Activated CD4-positive, alpha-beta T cell treated with anti-CD3 and anti-CD28 coated beads, Interleukin-10, Interleukin-2, amounts not matched to agents 100 ng/mL and 50 ng/mL, durations not matched to agents 16 hours and 8 hours (primary cell): ENCODE measurements at regions not wholly inside any gene's neighbourhood (a gene's known extent, or its start where the extent isn't known, plus 50 kb on each side); places are given as distances from the start of the nearest gene placed in this dataset.

Source experiments
- DNase-seq: peaks from one replicate; pipeline ENCODE4 v3.0.0-alpha.2; 2020

GRCh38 chr2:120829633-120830025 is 94.0 kb downstream of the GLI2 start:
- DNase-seq = no peak

GRCh38 chr2:120830096-120830830 is 94.6 kb downstream of the GLI2 start:
- no peak for DNase-seq

- DNase-seq = no peak
These were observed 95.4 kb downstream of the GLI2 start for GRCh38 chr2:120831086-120831485.

GRCh38 chr2:120831891-120832290 is 96.2 kb downstream of the GLI2 start:
- no peak for DNase-seq

- DNase-seq = no peak
These were observed 96.8 kb downstream of the GLI2 start for GRCh38 chr2:120832296-120833070.

GRCh38 chr2:120833127-120833675 is 97.5 kb downstream of the GLI2 start:
- DNase-seq = no peak

- DNase-seq = no peak
These were observed 98.5 kb downstream of the GLI2 start for GRCh38 chr2:120834206-120834605.

- no peak for DNase-seq
These were observed 100.6 kb downstream of the GLI2 start for GRCh38 chr2:120836281-120836680.

- no peak for DNase-seq
These were observed 105.3 kb downstream of the GLI2 start for GRCh38 chr2:120840795-120841487.

GRCh38 chr2:120842456-120843439 is 107.1 kb downstream of the GLI2 start:
- no peak for DNase-seq

- no peak for DNase-seq
These were observed 108.5 kb downstream of the GLI2 start for GRCh38 chr2:120844070-120844738.

- DNase-seq = no peak
These were observed 109.6 kb downstream of the GLI2 start for GRCh38 chr2:120845277-120845676.

- DNase-seq = no peak
These were observed 110.9 kb downstream of the GLI2 start for GRCh38 chr2:120846406-120847095.

GRCh38 chr2:120847700-120848321 is 112.1 kb downstream of the GLI2 start:
- no peak for DNase-seq

GRCh38 chr2:120849278-120849677 is 113.6 kb downstream of the GLI2 start:
- no peak for DNase-seq

GRCh38 chr2:120850551-120850950 is 114.9 kb downstream of the GLI2 start:
- no peak for DNase-seq

GRCh38 chr2:120851116-120851773 is 115.6 kb downstream of the GLI2 start:
- DNase-seq = no peak

GRCh38 chr2:120852200-120852815 is 116.6 kb downstream of the GLI2 start:
- DNase-seq = no peak

- DNase-seq = no peak
These were observed 117.8 kb downstream of the GLI2 start for GRCh38 chr2:120853306-120854013.
